ENCODE measurements at regions not wholly inside any gene's neighbourhood (a gene's known extent, or its start where the extent isn't known, plus 50 kb on each side); places are given as distances from the start of the nearest gene placed in this dataset.
A peak's percentile ranks its signal among the peaks of the same experiment; 100 is the strongest.

GRCh38 chr2:88811681-88812080 is 120.2 kb downstream of the RPIA start (continued):
- TF ChIP-seq CDX4 (CRISPR knock-in tag; IDR thresholded peaks at IDR 0.05; ENCODE audit: borderline replicate concordance) (no peak), SMAD4 (CRISPR knock-in tag; IDR thresholded peaks at IDR 0.05) (no peak), ZNF512 (CRISPR knock-in tag; IDR thresholded peaks at IDR 0.05; ENCODE audit: borderline replicate concordance) (no peak), ZNF121 (CRISPR knock-in tag; IDR thresholded peaks at IDR 0.05) (no peak), ATF3 (CRISPR knock-in tag; conservative IDR thresholded peaks at IDR 0.05) (no peak), ETV6 (CRISPR knock-in tag; IDR thresholded peaks at IDR 0.05) (no peak), MYBL2 (CRISPR knock-in tag; IDR thresholded peaks at IDR 0.05) (no peak), ZNF263 (CRISPR knock-in tag; IDR thresholded peaks at IDR 0.05; ENCODE audit: low read depth) (no peak), PRRX2 (CRISPR knock-in tag; IDR thresholded peaks at IDR 0.05) (no peak), ATF6 (CRISPR knock-in tag; IDR thresholded peaks at IDR 0.05) (no peak)

- Mint-ChIP-seq H3K9me3 (peaks cover 66% of the 10 kb centered on the region), H3K4me3 (no peak overlapping the region), H3K4me1 (no peaks in the 10 kb centered on the region), H3K36me3 (peaks cover 49% of the 10 kb centered on the region), H3K27me3 (ENCODE audit: low read depth) (peaks cover 14% of the 10 kb centered on the region), H3K27ac (no peak overlapping the region)
- DNase-seq (ENCODE audit: low spot score) (peak; percentile 38), ATAC-seq (peak; percentile 32)
- ChIA-PET POLR2A (no interaction called here), CTCF (interaction anchor here (0.6 to 2.1 kb wide), 6 partner anchors 18 to 163 kb away, joined by 3 to 18 read pairs (median 3); no protein-coding TSS in a partner anchor)
- no peak for TF ChIP-seq ZNF263 (CRISPR knock-in tag; IDR thresholded peaks at IDR 0.05; ENCODE audit: low read depth)
- no peak for TF ChIP-seq CDX4 (CRISPR knock-in tag; IDR thresholded peaks at IDR 0.05; ENCODE audit: borderline replicate concordance)
- no peak for TF ChIP-seq NFATC4 (CRISPR knock-in tag; IDR thresholded peaks at IDR 0.05)
- TF ChIP-seq CREM (CRISPR knock-in tag; IDR thresholded peaks at IDR 0.05) = no peak
- no peak for TF ChIP-seq CREB1 (CRISPR knock-in tag; IDR thresholded peaks at IDR 0.05)
- no peak for TF ChIP-seq ZNF232 (CRISPR knock-in tag; IDR thresholded peaks at IDR 0.05)
- TF ChIP-seq ERG (CRISPR knock-in tag; IDR thresholded peaks at IDR 0.05) = no peak
- no peak for TF ChIP-seq USF1 (CRISPR knock-in tag; IDR thresholded peaks at IDR 0.05)
- TF ChIP-seq ZSCAN18 (CRISPR knock-in tag; IDR thresholded peaks at IDR 0.05) = no peak
- TF ChIP-seq GABPB1 (CRISPR knock-in tag; IDR thresholded peaks at IDR 0.05) = no peak
- TF ChIP-seq FOXJ3 (CRISPR knock-in tag; IDR thresholded peaks at IDR 0.05; ENCODE audit: borderline replicate concordance) = no peak
- TF ChIP-seq STAT6 (CRISPR knock-in tag; conservative IDR thresholded peaks at IDR 0.05; ENCODE audit: low read depth) = no peak
- TF ChIP-seq CBFB (CRISPR knock-in tag; IDR thresholded peaks at IDR 0.05; ENCODE audit: low read depth) = no peak
- TF ChIP-seq ATF2 (CRISPR knock-in tag; IDR thresholded peaks at IDR 0.05; ENCODE audit: borderline replicate concordance, low read depth) = no peak
Measured at GRCh38 chr2:88813612-88814011, 122.1 kb downstream of the RPIA start.
